ENCODE measurements at regions not wholly inside any gene's neighbourhood (a gene's known extent, or its start where the extent isn't known, plus 50 kb on each side); places are given as distances from the start of the nearest gene placed in this dataset.

DNA sequence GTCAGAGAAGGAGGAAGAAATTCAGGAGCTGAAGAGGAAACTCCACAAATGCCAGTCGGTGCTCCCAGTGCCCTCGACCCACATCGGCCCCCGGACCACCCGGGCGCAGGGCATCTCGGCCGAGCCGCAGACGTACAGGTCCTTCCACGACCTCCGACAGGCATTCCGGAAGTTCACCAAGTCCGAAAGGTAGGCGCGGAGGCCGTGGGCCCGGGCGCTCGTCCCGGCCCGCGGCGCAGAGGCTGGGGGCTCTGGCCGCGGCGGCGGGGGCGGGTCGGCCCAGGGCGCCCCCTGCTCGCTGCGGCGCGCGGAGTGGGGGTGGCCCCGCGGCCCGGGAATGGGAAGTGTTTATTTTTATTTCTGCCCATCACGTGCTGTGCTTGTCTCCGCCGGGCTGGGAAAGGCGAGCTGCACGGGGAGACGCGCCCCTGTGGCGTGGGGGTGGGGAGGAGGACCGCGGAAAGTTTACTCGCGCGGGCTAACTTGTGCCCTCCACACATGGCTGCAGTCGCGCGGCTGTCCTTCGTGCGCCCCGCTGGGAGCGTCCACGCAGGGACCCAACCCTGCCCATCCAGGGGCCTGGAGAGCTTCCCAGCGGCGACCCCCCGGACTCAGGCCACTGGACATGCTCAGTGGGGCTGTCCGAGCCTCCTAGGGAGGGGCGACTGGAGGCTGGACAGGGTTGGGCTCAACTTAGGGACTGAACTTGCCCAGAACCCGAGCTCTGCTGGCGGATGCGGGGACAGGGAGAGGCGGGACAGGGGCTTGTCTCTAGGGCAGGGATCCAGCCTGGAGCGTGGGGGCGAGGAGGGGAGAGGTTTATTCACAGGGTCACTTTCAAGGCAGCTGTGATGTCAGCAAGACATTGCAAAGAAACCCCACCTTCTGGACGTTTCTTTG lies 82.6 kb upstream of the PRKG1 start:
- intact Hi-C loops (cut with DNase I), result loop anchor here in 2 of 10 donors (10.0 kb wide), 2 partner anchors 713 to 963 kb away; no protein-coding TSS in a partner anchor
- 0% methylated on average over 72 of the region's 72 CpGs for WGBS, 2 donors
- Histone ChIP-seq H3K27me3 (peaks cover 0 to 42% (median 0%) of the 10 kb centered on the region in 7 donors), H3K4me1 (peaks cover 0 to 31% (median 13%) of the 10 kb centered on the region in 9 donors), H3K36me3 (no peaks in the 10 kb centered on the region), H3K9me3 (no peaks in the 10 kb centered on the region), H3K27ac (peak overlapping the region; percentile 82 to 95 (median 90)), H3K4me3 (peak overlapping the region; percentile 50 to 88 (median 72))
- ATAC-seq (peak; percentile 69 to 83 (median 79)), DNase-seq (peak; percentile 71 to 72)
- TF ChIP-seq, protein P1, sequence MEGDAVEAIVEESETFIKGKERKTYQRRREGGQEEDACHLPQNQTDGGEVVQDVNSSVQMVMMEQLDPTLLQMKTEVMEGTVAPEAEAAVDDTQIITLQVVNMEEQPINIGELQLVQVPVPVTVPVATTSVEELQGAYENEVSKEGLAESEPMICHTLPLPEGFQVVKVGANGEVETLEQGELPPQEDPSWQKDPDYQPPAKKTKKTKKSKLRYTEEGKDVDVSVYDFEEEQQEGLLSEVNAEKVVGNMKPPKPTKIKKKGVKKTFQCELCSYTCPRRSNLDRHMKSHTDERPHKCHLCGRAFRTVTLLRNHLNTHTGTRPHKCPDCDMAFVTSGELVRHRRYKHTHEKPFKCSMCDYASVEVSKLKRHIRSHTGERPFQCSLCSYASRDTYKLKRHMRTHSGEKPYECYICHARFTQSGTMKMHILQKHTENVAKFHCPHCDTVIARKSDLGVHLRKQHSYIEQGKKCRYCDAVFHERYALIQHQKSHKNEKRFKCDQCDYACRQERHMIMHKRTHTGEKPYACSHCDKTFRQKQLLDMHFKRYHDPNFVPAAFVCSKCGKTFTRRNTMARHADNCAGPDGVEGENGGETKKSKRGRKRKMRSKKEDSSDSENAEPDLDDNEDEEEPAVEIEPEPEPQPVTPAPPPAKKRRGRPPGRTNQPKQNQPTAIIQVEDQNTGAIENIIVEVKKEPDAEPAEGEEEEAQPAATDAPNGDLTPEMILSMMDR (IDR thresholded peaks at IDR 0.05), result no peak

DNA sequence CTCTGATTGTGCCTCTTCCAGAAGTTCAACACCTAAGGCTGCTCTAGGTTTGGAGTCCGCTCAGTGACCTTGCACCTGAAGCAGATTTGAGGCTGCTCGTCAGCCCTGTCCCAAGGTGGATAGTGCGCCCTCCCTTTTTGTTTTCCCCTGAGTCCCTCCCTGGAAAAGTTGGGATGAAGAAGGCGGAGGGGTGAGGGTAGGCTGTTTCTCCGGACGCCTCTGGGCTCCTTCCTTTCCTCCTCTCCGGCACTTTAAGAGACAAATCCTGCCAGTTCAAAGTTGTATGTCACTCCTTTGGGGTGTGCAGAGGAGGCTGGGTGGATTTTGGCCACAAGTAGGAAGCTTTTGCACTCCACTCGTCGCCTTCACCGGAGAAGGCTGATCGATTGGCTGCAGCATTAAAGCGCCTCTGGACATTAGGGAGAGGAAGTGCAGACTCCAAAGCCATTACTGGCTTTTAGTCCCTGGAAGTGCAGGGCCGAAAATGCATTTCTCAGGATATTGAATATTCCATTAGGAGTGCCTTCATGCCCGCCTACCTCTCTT lies 81.9 kb upstream of the PRKG1 start:
- Histone ChIP-seq H3K27ac (peak overlapping the region; percentile 82 to 95 (median 90)), H3K27me3 (peaks cover 0 to 42% (median 0%) of the 10 kb centered on the region in 7 donors), H3K9me3 (no peaks in the 10 kb centered on the region), H3K4me3 (peak overlapping the region; percentile 50 to 88 (median 72)), H3K4me1 (peaks cover 0 to 37% (median 13%) of the 10 kb centered on the region in 9 donors), H3K36me3 (no peaks in the 10 kb centered on the region)
- WGBS, 2 donors, result 13 to 17% methylated on average over 14 of the region's 14 CpGs
- ATAC-seq (peak; percentile 8 to 54 (median 32)), DNase-seq (peak in 1 of 2 donors; percentile 26)
- TF ChIP-seq, protein P1 (IDR thresholded peaks at IDR 0.05), result no peak
- intact Hi-C loops (cut with DNase I), result loop anchor here in 2 of 10 donors (10.0 kb wide), 2 partner anchors 712 to 962 kb away; no protein-coding TSS in a partner anchor

DNA sequence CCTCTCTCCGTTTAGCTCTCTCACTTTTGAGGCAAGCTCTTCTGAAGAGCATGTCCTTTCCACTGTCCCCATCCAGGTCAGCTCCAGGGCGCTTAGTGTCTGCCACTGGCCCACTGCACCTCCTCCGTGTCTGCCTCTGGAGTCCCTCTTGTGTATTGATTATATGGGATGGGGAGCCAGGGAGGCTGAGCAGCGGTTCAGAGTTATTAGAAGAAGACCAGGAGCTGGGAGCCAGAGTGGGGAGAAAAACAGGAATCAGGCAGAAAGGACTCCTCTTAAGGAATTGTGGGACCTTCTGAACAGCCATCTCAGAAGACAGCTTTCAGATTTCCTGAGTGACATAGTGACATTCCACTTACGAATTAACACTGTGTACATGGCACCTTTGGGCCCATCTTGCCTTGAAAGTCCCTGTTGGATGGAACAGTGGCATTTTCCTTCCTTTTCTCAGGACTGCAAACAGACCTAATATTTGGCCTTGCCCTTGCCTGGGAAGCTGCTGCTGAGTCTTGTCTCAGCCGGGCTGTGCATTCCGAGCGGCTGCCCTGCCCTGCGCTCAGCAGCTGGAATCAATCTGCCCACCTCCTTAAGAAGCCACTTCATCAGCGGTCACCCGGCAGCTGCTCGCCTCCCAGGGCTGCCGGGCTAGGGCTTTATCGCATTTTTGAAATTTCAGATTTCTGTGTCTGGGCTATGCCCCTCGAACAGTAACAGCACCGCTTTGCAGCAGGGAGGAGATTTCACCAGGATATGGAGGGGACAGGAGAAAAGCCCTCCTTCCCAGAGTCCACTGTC lies 81.1 kb upstream of the PRKG1 start:
- intact Hi-C loops (cut with DNase I), result loop anchor here in 2 of 10 donors (10.0 kb wide), 2 partner anchors 712 to 962 kb away; no protein-coding TSS in a partner anchor
- DNase-seq (peak in 1 of 2 donors; percentile 34), ATAC-seq (peak in 6 of 8 donors; percentile 13 to 38 (median 26))
- Histone ChIP-seq H3K27me3 (peaks cover 0 to 42% (median 0%) of the 10 kb centered on the region in 7 donors), H3K4me1 (peaks cover 0 to 42% (median 13%) of the 10 kb centered on the region in 9 donors), H3K4me3 (peak overlapping the region; percentile 50 to 88 (median 72)), H3K36me3 (no peaks in the 10 kb centered on the region), H3K27ac (peak overlapping the region; percentile 82 to 95 (median 90)), H3K9me3 (no peaks in the 10 kb centered on the region)
- TF ChIP-seq, protein P1 (IDR thresholded peaks at IDR 0.05), result no peak
- 22 to 29% methylated on average over 16 of the region's 16 CpGs for WGBS, 2 donors
